Prostate gland (tissue), 2 donors: ENCODE measurements at regions not wholly inside any gene's neighbourhood (a gene's known extent, or its start where the extent isn't known, plus 50 kb on each side); places are given as distances from the start of the nearest gene placed in this dataset.

Experiments used
- DNase-seq: peaks from one replicate; pipeline ENCODE4 v3.0.0-alpha.2; 2019; ENCODE audit warnings: low spot score
- H3K27ac ChIP-seq, 2 donors: fragments of 200-600 bp; sonication (generic); 2 replicates each; pipeline ENCODE4 v1.5.1; 2017 to 2019
- H3K27me3 ChIP-seq: fragments of 200-600 bp; sonication (generic); replicated peaks from 2 replicates; pipeline ENCODE4 v1.5.1; 2019; ENCODE audit not compliant: insufficient read depth
- H3K36me3 ChIP-seq, 2 donors: fragments of 200-600 bp; sonication (generic); 1 replicate in 1 of 2; 2 replicates in 1 of 2; pipeline versions ENCODE4 v1.5.1 to v1.8.1; 2017 to 2019
- H3K4me1 ChIP-seq: fragments of 200-600 bp; sonication (generic); replicated peaks from 2 replicates; pipeline ENCODE4 v1.5.1; 2019
- H3K4me3 ChIP-seq, 2 donors: fragments of 200-600 bp; sonication (generic); 2 replicates each; pipeline ENCODE4 v1.5.1; 2017 to 2019
- H3K9me3 ChIP-seq: fragments of 200-600 bp; sonication (generic); 2 replicates; pipeline ENCODE4 v1.5.1; 2017
- CTCF ChIP-seq, 4 experiments: fragments of 200-600 bp in 2 of 4; fragments of 450-650 bp in 2 of 4; sonication (generic) in 2 of 4; IDR thresholded peaks; 1 replicate in 3 of 4; 2 replicates in 1 of 4; pipeline ENCODE4 v1.5.1; 2016 to 2019; ENCODE audit warnings: antibody characterized with exemption in 4 of 4, mild to moderate bottlenecking in 2 of 4, moderate library complexity in 2 of 4
- POLR2A ChIP-seq: fragments of 450-650 bp; IDR thresholded peaks from one replicate; pipeline ENCODE4 v1.6.1; 2016; ENCODE audit warnings: antibody characterized with exemption, mild to moderate bottlenecking
- POLR2AphosphoS5 ChIP-seq: sonication (generic); formaldehyde crosslinking; IDR thresholded peaks from one replicate; pipeline ENCODE4 v1.6.1; 2017; ENCODE audit warnings: antibody characterized with exemption
- WGBS: methylation state at CpG from one replicate; pipeline ENCODE4 v1.1.5; 2018; 5-methylcytosine and 5-hydroxymethylcytosine counted together
- intact Hi-C: fragments of 100-400 bp; cut with DNase I; formaldehyde crosslinking; loops from one replicate; pipeline ENCODE4 v1.14.2; 2022

GRCh38 chr1:193633093-193633492 is 446.7 kb upstream of the B3GALT2 start:
- Histone ChIP-seq H3K27ac (no peak overlapping the region), H3K27me3 (no peaks in the 10 kb centered on the region), H3K4me1 (no peaks in the 10 kb centered on the region), H3K4me3 (no peak overlapping the region), H3K9me3 (no peaks in the 10 kb centered on the region), H3K36me3 (no peaks in the 10 kb centered on the region)
- no peak for TF ChIP-seq CTCF (IDR thresholded peaks at IDR 0.05)
- TF ChIP-seq POLR2A: no peak
- no peak for TF ChIP-seq POLR2AphosphoS5
- 82% methylated on average over 3 of the region's 3 CpGs for WGBS
- DNase-seq: no peak
- intact Hi-C loops: no loop called here

- 92% methylated on average over 3 of the region's 3 CpGs for WGBS
- H3K9me3 ChIP-seq: no peaks in the 10 kb centered on the region
- intact Hi-C loops: no loop called here
- no peak overlapping the region for H3K27ac ChIP-seq
- H3K27me3 ChIP-seq: no peaks in the 10 kb centered on the region
- DNase-seq: no peak
- H3K36me3 ChIP-seq: no peaks in the 10 kb centered on the region
- H3K4me1 ChIP-seq: no peaks in the 10 kb centered on the region
- H3K4me3 ChIP-seq: no peak overlapping the region
- TF ChIP-seq POLR2A (no peak), POLR2AphosphoS5 (no peak), CTCF (IDR thresholded peaks at IDR 0.05) (no peak)
These were observed 444.9 kb upstream of the B3GALT2 start for GRCh38 chr1:193631306-193631705.

- no peaks in the 10 kb centered on the region for H3K36me3 ChIP-seq
- H3K9me3 ChIP-seq: no peaks in the 10 kb centered on the region
- TF ChIP-seq CTCF (IDR thresholded peaks at IDR 0.05) (no peak), POLR2A (no peak)
- H3K27me3 ChIP-seq: no peaks in the 10 kb centered on the region
- H3K27ac ChIP-seq: no peak overlapping the region
- H3K4me3 ChIP-seq: no peak overlapping the region
- intact Hi-C loops: no loop called here
- no peak for DNase-seq
- 53% methylated on average over 3 of the region's 3 CpGs for WGBS
- no peaks in the 10 kb centered on the region for H3K4me1 ChIP-seq
These were observed 443.5 kb upstream of the B3GALT2 start for GRCh38 chr1:193629875-193630274.

GRCh38 chr1:193626695-193627094 is 440.3 kb upstream of the B3GALT2 start:
- no peak overlapping the region for H3K27ac ChIP-seq
- no peak for TF ChIP-seq CTCF (IDR thresholded peaks at IDR 0.05)
- TF ChIP-seq POLR2A: no peak
- TF ChIP-seq POLR2AphosphoS5: no peak
- no peaks in the 10 kb centered on the region for H3K27me3 ChIP-seq
- H3K36me3 ChIP-seq: no peaks in the 10 kb centered on the region
- no peaks in the 10 kb centered on the region for H3K9me3 ChIP-seq
- WGBS: 68% methylated on average over 2 of the region's 2 CpGs
- no peak for DNase-seq
- H3K4me1 ChIP-seq: no peaks in the 10 kb centered on the region
- intact Hi-C loops: no loop called here
- no peak overlapping the region for H3K4me3 ChIP-seq

- Histone ChIP-seq H3K4me1 (no peaks in the 10 kb centered on the region), H3K27ac (no peak overlapping the region), H3K36me3 (no peaks in the 10 kb centered on the region), H3K4me3 (no peak overlapping the region), H3K27me3 (no peaks in the 10 kb centered on the region), H3K9me3 (no peaks in the 10 kb centered on the region)
- intact Hi-C loops: no loop called here
- DNase-seq: no peak
- WGBS: 76% methylated on average over 4 of the region's 4 CpGs
- TF ChIP-seq POLR2A: no peak
- no peak for TF ChIP-seq POLR2AphosphoS5
- no peak for TF ChIP-seq CTCF (IDR thresholded peaks at IDR 0.05)
These were observed 438.8 kb upstream of the B3GALT2 start for GRCh38 chr1:193625255-193625654.
